Vagina (tissue), 2 donors: ENCODE measurements at regions not wholly inside any gene's neighbourhood (a gene's known extent, or its start where the extent isn't known, plus 50 kb on each side); places are given as distances from the start of the nearest gene placed in this dataset.

ENCODE experiments used
- CTCF ChIP-seq, 3 experiments: fragments of 450-650 bp in 2 of 3; fragments of 200-600 bp in 1 of 3; sonication (generic) in 1 of 3; IDR thresholded peaks; one replicate each; pipeline ENCODE4 v1.5.1; 2017 to 2019; ENCODE audit warnings: antibody characterized with exemption in 3 of 3, mild to moderate bottlenecking in 2 of 3, moderate library complexity in 2 of 3
- POLR2A ChIP-seq, 2 donors: fragments of 450-650 bp; IDR thresholded peaks; one replicate each; pipeline ENCODE4 v1.6.1; 2017; ENCODE audit warnings: antibody characterized with exemption in 2 of 2, mild to moderate bottlenecking in 2 of 2, moderate library complexity in 2 of 2
- POLR2AphosphoS5 ChIP-seq, 2 donors: sonication (generic); formaldehyde crosslinking; IDR thresholded peaks; one replicate each; pipeline ENCODE4 v1.9.0; 2017; ENCODE audit warnings: antibody characterized with exemption in 2 of 2, mild to moderate bottlenecking in 2 of 2, low read depth in 1 of 2; ENCODE audit not compliant: insufficient read depth in 1 of 2

DNA sequence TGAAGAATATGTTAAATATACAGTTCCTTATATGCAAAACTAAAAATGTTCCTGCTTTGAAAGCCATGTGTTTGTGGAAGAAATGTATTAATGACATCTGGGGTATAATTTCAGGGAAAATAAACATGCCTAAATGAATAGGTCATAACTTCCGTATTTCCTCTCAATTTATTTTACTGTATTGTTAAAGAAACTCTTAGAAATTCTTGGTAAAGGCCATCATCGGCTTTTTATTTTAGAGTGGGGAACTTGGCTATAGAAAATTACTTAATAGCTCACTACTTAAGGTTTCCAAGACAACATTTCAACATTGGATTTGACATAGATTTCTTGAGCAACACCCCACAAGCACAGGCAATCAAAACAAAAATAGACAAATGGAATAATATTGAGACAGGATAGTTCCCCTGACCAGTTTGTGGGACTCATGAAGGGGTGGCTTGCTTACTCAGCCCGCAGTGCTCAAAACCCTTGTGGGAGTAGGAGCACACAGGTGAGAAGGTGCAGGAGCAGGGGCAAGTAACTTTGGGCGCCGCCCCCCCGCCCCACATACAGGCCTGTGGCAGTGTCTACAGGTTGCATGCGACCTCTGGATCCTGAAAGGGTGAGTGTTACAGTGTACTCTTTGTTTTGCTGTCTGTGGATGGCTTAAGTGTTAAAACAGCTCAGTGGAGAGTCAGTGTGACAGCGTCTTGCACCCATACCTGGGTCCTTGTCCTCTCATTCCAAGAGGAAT is 891.4 kb upstream of the C9orf72 start:
- TF ChIP-seq CTCF (IDR thresholded peaks at IDR 0.05) = no peak
- TF ChIP-seq POLR2AphosphoS5 (IDR thresholded peaks at IDR 0.05; ENCODE audit: insufficient read depth in 1 of 2, low read depth in 1 of 2) = no peak
- TF ChIP-seq POLR2A (IDR thresholded peaks at IDR 0.05) = no peak
